ENCODE measurements at regions not wholly inside any gene's neighbourhood (a gene's known extent, or its start where the extent isn't known, plus 50 kb on each side); places are given as distances from the start of the nearest gene placed in this dataset.

- TF ChIP-seq, protein P1, sequence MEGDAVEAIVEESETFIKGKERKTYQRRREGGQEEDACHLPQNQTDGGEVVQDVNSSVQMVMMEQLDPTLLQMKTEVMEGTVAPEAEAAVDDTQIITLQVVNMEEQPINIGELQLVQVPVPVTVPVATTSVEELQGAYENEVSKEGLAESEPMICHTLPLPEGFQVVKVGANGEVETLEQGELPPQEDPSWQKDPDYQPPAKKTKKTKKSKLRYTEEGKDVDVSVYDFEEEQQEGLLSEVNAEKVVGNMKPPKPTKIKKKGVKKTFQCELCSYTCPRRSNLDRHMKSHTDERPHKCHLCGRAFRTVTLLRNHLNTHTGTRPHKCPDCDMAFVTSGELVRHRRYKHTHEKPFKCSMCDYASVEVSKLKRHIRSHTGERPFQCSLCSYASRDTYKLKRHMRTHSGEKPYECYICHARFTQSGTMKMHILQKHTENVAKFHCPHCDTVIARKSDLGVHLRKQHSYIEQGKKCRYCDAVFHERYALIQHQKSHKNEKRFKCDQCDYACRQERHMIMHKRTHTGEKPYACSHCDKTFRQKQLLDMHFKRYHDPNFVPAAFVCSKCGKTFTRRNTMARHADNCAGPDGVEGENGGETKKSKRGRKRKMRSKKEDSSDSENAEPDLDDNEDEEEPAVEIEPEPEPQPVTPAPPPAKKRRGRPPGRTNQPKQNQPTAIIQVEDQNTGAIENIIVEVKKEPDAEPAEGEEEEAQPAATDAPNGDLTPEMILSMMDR (IDR thresholded peaks at IDR 0.05), result no peak
- TF ChIP-seq POLR2A (IDR thresholded peaks at IDR 0.05), result no peak
These were observed 257.3 kb downstream of the PTBP2 start for GRCh38 chr1:96978901-96979300.
